ENCODE measurements at regions not wholly inside any gene's neighbourhood (a gene's known extent, or its start where the extent isn't known, plus 50 kb on each side); places are given as distances from the start of the nearest gene placed in this dataset.

- no peak for TF ChIP-seq CTCF (IDR thresholded peaks at IDR 0.05)
- TF ChIP-seq EZH2 (IDR thresholded peaks at IDR 0.05): no peak
- TF ChIP-seq EZH2phosphoT487 (IDR thresholded peaks at IDR 0.05): no peak
Observed at GRCh38 chr2:57728691-57729090, 317.9 kb upstream of the VRK2 start.
